Heart left ventricle (tissue), 13 donors: ENCODE measurements at regions not wholly inside any gene's neighbourhood (a gene's known extent, or its start where the extent isn't known, plus 50 kb on each side); places are given as distances from the start of the nearest gene placed in this dataset.
"Not testable (repeated sequence)": the region's sequence is repeated elsewhere in the genome, so short reads cannot be mapped to it uniquely, and the experiment has no call there.

ENCODE experiments used
- POLR2A ChIP-seq, 2 donors: fragments of 450-650 bp; IDR thresholded peaks; one replicate each; pipeline ENCODE4 v1.6.1; 2017; ENCODE audit warnings: antibody characterized with exemption in 2 of 2, mild to moderate bottlenecking in 2 of 2, moderate library complexity in 2 of 2
- TF ChIP-seq, protein P1 (sequence below), 12 donors: fragments of 200-600 bp; sonication (generic) in 4 of 12; IDR thresholded peaks; one replicate each; pipeline versions ENCODE4 v1.5.0 to v1.8.0; 2018 to 2022; ENCODE audit warnings: antibody characterized with exemption in 12 of 12, mild to moderate bottlenecking in 5 of 12
- donor health status: ischemic (EF 13 %, LVEDD 7.1; RV severe dilation, severe dysfunction).
- donor health status: DM: no; HTN: yes; CAD: no.
- donor health status: DM: no; HTN: no; CAD: no.
- donor health status: ischemic (EF 25% LVEDD 6.9; RV normal size, moderate dysfunction).
- donor health status: ischemic (EF 25% LVEDD 5.7; RV mildly dilated, moderate dysfunction).
- donor health status: ischemic (EF 35%, LVEDD 5.7; RV mildly dilated, moderate dysfunction).
- donor health status: nonischemic (EF 11% LVEDD 7.7; RV severe dilation, severe dysfunction).
- donor health status: DM: yes; HTN: yes; CAD: no.
- donor health status: PGD.
- donor health status: ischemic (EF 29% LVEDD 5.4; RV normal size, mild dysfunction).
- donor health status: nonischemic (EF 23%, LVEDD 6.1; RV moderate dilation, normal function).

- TF ChIP-seq, protein P1, sequence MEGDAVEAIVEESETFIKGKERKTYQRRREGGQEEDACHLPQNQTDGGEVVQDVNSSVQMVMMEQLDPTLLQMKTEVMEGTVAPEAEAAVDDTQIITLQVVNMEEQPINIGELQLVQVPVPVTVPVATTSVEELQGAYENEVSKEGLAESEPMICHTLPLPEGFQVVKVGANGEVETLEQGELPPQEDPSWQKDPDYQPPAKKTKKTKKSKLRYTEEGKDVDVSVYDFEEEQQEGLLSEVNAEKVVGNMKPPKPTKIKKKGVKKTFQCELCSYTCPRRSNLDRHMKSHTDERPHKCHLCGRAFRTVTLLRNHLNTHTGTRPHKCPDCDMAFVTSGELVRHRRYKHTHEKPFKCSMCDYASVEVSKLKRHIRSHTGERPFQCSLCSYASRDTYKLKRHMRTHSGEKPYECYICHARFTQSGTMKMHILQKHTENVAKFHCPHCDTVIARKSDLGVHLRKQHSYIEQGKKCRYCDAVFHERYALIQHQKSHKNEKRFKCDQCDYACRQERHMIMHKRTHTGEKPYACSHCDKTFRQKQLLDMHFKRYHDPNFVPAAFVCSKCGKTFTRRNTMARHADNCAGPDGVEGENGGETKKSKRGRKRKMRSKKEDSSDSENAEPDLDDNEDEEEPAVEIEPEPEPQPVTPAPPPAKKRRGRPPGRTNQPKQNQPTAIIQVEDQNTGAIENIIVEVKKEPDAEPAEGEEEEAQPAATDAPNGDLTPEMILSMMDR (IDR thresholded peaks at IDR 0.05), result not testable (repeated sequence)
- TF ChIP-seq POLR2A (IDR thresholded peaks at IDR 0.05), result not testable (repeated sequence)
These were observed 210.3 kb upstream of the ZNF658 start for GRCh38 chr9:66690242-66690641.
